Bronchial epithelial cell (primary cell): ENCODE measurements at regions not wholly inside any gene's neighbourhood (a gene's known extent, or its start where the extent isn't known, plus 50 kb on each side); places are given as distances from the start of the nearest gene placed in this dataset.

Experiments
- DNase-seq: peaks from one replicate; pipeline ENCODE4 v3.0.0-alpha.2; 2010; ENCODE audit warnings: low read depth
- FAIRE-seq: peaks from 2 replicates; lab custom pipeline; 2011; peaks lifted over from hg19 to GRCh38; lab: Jason Lieb, UNC
- H3K27me3 ChIP-seq: 2 replicates; pipeline ENCODE4 v1.5.1; 2011; ENCODE audit warnings: low read length; ENCODE audit not compliant: control insufficient read depth, insufficient read depth
- H3K36me3 ChIP-seq: 2 replicates; pipeline ENCODE4 v1.5.1; 2011; ENCODE audit warnings: low read length; ENCODE audit not compliant: control insufficient read depth, insufficient read depth
- H3K4me3 ChIP-seq: 2 replicates; pipeline ENCODE4 v1.5.1; 2011; ENCODE audit warnings: mild to moderate bottlenecking, low read depth, low read length, control low read depth
- TF ChIP-seq, protein P1 (sequence below): IDR thresholded peaks from 2 replicates; pipeline ENCODE4 v1.5.1; 2011; ENCODE audit warnings: mild to moderate bottlenecking, moderate library complexity, low read length, control low read depth, inconsistent platforms; ENCODE audit not compliant: insufficient read depth, severe bottlenecking

DNA sequence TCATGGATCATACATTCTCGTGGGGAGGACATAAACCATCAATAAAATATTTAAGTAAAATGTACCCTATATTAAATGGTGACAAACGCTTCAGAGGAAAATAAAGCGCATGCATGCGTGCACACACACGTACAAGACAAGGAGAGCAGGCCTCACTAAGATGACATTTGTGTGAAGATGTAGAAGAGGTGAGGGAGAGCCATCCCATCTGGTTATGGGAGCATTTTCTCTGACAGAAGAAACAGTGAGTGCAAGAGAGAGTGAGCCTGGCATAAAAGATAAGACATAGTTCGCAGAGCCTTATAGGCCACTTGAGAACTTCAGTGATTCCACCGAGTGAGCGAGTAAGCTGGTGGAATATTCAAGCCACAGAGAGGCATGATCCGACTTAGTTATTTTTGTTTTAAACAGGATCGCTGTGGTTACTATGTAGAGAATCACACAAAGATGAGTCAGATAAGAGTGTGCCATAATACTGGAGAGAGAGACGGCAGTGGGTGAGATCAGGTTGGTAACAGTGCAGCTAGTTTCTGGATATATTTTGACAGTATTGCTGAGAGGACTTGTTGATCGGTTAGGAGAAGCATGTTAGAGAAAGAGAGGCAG is 624.2 kb downstream of the PLPP3 start:
- TF ChIP-seq, protein P1, sequence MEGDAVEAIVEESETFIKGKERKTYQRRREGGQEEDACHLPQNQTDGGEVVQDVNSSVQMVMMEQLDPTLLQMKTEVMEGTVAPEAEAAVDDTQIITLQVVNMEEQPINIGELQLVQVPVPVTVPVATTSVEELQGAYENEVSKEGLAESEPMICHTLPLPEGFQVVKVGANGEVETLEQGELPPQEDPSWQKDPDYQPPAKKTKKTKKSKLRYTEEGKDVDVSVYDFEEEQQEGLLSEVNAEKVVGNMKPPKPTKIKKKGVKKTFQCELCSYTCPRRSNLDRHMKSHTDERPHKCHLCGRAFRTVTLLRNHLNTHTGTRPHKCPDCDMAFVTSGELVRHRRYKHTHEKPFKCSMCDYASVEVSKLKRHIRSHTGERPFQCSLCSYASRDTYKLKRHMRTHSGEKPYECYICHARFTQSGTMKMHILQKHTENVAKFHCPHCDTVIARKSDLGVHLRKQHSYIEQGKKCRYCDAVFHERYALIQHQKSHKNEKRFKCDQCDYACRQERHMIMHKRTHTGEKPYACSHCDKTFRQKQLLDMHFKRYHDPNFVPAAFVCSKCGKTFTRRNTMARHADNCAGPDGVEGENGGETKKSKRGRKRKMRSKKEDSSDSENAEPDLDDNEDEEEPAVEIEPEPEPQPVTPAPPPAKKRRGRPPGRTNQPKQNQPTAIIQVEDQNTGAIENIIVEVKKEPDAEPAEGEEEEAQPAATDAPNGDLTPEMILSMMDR: no peak
- FAIRE-seq (no peak), DNase-seq (peak; percentile 25)
- H3K36me3 ChIP-seq: no peaks in the 10 kb centered on the region
- no peaks in the 10 kb centered on the region for H3K27me3 ChIP-seq
- H3K4me3 ChIP-seq: no peak overlapping the region

DNA sequence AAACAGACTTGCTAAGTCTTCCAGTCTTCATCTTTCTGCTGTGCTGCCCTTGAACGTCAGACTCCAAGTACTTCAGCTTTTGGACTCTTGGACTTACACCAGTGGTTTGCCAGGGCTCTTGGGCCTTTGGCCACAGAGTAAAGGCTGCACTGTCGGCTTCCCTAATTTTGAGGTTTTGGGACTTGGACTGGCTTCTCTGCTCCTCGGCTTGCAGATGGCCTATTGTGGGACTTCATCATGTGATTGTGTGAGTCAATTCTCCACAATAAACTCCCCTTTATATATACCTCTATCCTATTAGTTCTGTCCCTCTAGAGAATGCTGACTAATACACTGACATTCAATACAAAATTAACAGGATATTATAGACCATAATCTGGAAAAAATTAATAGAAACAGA is 628.1 kb downstream of the PLPP3 start:
- TF ChIP-seq, protein P1: no peak
- Histone ChIP-seq H3K36me3 (no peaks in the 10 kb centered on the region), H3K27me3 (no peaks in the 10 kb centered on the region), H3K4me3 (no peak overlapping the region)
- DNase-seq (no peak), FAIRE-seq (no peak)

DNA sequence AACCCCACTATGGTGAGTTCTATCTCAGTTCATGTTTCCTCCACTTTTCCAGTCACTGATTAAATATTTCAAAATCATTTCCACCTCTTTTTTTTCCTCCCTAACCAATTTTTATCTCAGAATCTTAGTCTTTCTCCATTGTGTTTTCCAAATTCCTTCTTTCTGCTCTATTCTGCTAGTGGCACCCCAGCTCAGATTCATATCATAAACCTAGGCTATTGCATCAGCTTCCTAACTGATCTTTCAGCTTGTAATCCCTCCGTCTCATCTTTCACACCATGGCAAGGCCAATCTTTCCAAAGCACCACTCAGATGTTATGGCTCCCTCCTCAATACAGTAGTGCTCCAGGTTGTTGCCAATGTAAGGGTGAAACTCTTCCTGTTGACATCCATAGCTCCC is 631.9 kb downstream of the PLPP3 start:
- no peak for DNase-seq
- Histone ChIP-seq H3K36me3 (no peaks in the 10 kb centered on the region), H3K27me3 (peaks cover 1% of the 10 kb centered on the region), H3K4me3 (no peak overlapping the region)
- FAIRE-seq: no peak
- TF ChIP-seq, protein P1: no peak

DNA sequence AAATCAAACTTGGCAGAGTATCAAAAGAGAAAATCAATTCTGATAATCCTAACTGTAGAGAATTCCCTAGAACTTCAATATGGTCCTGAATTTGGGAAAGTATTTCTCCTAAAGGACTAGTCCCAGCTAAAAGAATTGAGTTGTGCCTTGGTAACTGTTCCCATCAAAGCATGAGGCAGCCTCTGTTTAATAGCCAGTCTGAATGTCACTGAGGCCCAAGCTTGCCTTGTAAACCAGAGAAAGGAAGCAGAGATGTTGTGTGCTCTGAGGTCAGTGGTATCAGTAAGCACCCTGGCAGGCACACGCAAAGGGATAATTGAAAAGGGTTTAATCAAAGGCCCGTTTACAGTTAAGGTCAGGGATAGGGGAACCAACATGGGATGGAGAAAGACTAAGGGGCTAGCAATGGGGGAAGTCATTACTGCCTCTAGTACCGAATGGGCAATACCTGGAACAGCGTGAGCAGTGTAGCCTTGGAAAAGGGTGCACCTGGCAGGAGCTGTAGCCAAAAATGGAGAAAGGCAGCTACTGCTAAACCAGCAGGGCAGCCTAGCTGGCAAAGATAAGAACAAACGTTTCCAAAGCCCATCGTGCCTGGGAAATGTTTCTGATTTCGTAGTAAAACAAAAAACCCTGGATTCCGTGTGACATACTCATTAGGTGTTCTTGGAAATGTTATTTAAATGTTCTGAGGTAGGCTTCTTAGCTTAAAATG is 635.5 kb downstream of the PLPP3 start:
- TF ChIP-seq, protein P1: no peak
- Histone ChIP-seq H3K4me3 (no peak overlapping the region), H3K36me3 (no peaks in the 10 kb centered on the region), H3K27me3 (peaks cover 1% of the 10 kb centered on the region)
- no peak for DNase-seq
- no peak for FAIRE-seq

DNA sequence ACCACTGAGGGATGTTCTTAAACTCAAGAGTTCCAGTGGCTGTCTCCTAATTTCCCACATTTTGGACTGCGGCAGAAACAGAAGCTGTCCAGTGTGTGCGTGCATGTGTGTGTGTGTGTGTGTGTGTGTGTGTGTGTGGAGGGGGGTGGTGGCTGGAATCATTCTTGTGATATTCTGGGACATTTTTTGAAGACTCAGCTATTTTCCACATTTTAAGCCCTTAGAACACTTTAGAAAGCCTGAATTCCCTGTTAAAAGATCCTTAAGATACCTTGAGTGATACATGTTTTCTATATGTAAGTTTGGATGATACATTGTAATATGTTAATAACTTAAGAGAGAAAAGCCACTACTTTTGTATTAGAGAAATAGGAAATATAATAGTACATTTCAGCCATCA is 636.4 kb downstream of the PLPP3 start:
- TF ChIP-seq, protein P1: no peak
- no peak overlapping the region for H3K4me3 ChIP-seq

More for the DNA sequence above, 636.4 kb downstream of the PLPP3 start:
- H3K36me3 ChIP-seq: no peaks in the 10 kb centered on the region
- FAIRE-seq: no peak
- peaks cover 1% of the 10 kb centered on the region for H3K27me3 ChIP-seq
- DNase-seq: no peak
